NCI-H748 (cell line): ENCODE measurements at regions not wholly inside any gene's neighbourhood (a gene's known extent, or its start where the extent isn't known, plus 50 kb on each side); places are given as distances from the start of the nearest gene placed in this dataset.
"Not testable (repeated sequence)": the region's sequence is repeated elsewhere in the genome, so short reads cannot be mapped to it uniquely, and the experiment has no call there.

Experiments
- DNase-seq: peaks from one replicate; lab custom pipeline; 2025; ENCODE audit not compliant: unreplicated experiment; lab: John Stamatoyannopoulos, UW

DNA sequence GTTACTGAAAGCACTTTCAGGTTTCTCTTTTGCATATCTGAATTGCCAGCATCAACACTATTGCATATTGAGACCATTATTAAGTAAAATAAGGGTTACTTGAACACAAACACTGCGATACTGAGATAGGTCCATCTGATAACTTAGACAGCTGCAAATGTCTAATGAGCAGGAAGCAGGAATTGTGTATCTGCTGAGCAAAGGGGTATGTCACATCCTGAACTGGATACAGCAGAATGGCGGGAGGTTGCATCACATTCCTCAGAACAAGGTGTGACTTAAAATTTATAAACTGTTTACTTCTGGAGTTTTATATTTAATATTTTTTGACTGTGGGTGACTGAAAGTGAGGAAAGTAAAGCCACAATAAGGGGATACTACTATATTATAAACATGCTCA, 142.4 kb downstream of the POTEH start:
- not testable (repeated sequence) for DNase-seq

DNA sequence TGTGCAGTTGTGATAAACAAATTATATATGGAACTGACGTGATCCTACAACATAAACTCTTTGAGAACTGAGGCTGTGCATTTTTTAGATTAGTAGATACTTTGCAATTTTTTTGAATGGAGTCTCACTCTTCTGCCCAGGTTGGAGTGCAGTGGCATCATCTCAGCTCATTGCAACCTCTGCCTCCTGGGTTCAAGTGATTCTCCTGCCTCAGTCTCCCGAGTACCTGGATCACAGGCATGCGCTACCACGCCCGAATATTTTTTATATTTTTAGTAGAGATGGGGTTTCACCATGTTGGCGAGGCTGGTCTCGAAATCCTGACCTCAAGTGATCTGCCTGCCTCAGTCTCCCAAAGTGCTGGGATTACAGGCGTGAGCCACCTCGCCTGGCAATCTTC, 145.9 kb downstream of the POTEH start:
- not testable (repeated sequence) for DNase-seq

DNA sequence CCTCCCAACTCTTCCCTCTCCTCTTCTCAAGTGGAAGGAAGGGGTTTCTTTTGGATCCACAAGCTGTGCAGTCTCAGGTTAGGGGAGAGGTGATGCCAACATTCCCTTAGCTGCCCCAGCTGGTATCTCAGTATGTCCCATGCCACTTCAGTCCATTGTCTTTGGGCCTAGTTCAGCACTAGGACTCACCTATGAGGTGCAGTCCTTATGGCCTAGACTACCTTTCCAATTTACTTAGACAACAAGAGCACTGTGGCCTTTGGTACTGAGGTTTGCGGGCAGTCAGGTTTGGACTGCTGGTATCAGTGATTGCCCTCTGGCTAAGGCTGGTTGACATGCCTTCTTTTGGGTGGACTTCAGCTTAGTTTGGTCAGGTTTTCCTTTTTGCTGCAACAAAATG, 159.9 kb downstream of the POTEH start:
- DNase-seq, result not testable (repeated sequence)

DNA sequence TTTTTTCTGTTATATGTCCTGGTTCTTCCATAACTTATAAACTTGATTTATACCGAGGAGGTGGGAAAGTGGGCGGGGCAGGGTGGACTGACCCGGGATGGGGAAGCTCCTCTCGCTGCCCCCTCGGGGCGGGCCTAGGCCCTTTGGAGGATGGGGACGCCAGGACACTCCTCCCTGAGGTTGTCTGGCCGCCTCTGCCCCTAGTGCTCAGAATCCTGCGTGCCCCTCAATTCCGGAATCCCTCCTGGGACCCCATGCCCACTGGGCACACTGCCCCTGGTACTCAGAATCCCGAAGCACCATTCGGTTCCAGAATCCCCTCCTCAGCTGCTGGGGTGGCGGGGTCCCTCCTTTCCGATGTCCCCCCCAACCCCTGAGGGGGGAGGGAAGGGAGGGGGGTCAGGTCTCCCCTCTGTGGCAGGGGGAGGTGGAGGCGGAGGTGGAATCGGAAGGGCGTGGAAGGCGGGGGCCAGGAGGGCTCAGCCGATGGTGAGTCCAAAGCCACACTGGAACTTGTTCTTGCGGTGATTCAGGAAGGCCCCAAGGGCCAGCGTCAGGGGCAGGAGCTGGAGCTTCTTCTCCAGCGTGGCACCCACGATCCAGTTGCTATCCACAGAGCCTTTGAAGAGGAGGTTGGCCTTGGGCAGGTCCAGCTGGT, 164.0 kb downstream of the POTEH start:
- not testable (repeated sequence) for DNase-seq

DNA sequence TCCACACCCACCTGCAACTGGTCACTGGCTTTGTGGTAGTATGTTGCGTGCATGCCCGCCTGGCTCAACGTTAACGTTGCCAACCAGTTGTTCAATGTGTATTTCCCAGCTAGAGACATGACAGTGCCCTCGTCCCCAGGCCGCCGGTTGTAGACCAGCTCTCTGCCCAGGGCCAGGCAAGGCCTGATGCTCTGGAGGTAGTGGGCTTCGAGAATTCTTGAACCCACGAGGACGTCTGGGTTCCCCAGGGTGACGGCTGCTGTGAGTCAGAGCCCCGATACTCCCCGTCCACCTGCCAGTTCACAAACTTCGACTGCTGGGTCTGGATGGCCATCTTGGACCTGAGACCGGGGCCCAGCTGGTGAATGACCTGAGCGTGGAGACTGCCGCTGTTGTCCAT, 164.6 kb downstream of the POTEH start:
- not testable (repeated sequence) for DNase-seq

DNA sequence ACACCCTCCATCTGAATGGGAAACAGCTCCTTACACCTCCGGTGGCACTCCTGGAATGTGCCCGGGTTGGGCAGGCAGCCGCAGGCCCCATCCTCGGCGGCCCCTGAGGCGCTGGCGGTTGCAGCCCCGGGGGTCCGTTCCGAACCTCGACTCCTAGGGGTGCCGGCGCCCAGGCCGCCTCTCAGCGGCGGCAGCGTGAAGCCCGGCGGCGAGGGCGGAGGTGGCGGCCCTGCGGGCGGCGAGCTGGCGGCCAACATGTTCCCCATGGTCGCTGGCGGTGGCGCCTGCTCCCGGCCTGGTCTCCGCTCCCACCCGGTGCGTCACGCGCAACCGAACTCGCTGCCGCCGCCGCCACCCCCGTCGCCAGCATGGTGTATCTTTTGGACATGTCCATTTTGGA, 165.2 kb downstream of the POTEH start:
- not testable (repeated sequence) for DNase-seq

DNA sequence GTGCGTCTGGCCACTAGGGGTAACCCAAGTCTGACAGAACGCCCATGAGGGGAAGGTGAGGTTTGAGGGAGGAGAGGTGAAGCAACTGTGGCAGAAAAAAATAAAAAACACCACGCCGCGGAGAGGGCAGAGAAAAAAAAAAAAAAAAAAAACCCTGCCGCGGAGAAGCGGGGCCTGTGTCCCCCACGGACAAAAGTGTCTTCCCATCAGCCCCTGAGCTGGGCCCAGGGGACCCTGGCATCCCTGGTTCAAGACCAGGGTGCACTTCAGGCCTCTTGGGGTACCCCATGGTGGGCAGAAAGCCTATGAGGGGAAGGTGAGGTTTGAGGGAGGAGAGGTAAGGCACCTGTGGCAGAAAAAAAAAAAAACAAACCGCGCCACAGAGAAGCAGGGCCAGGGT, 191.1 kb downstream of the POTEH start:
- not testable (repeated sequence) for DNase-seq

DNA sequence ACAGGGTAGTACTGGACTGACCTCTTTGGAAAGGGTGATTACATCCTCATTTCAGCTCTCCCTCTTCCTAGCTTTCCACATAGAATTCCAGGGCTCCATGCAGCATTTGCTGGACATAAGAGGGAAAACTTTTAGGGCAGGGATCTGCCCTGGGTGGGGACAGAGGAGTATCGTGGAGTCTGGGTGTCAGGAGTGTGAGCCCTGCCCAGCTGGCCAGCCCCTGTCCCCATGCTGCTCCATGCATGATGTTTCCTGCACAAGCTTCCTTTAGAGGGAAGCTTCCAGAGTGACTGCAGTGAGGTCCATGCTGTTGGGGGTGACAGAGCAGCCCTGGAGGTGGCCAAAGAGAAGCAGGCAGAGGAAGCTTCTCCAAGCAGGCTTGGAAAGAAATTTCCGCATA, 214.5 kb downstream of the POTEH start:
- not testable (repeated sequence) for DNase-seq

DNA sequence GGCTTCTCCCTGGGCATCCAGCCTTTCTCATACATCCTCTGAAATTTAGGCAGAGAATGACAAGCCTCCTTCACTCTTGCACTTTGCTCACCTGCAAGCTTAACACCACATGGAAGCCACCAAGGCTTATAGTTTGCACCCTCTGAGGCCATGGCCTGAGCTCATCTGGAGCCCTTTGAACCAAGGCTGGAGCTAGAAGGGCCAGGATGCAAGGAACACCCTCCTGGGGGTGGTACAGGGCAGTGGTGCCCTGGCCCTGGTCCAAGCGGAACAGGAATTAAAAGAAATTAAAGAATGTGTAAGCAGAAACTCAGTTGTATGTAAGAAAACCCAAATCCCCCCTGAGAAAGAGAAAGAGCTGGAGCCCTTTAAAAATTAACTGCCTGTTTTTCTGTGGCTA, 221.9 kb downstream of the POTEH start:
- DNase-seq, result not testable (repeated sequence)

DNA sequence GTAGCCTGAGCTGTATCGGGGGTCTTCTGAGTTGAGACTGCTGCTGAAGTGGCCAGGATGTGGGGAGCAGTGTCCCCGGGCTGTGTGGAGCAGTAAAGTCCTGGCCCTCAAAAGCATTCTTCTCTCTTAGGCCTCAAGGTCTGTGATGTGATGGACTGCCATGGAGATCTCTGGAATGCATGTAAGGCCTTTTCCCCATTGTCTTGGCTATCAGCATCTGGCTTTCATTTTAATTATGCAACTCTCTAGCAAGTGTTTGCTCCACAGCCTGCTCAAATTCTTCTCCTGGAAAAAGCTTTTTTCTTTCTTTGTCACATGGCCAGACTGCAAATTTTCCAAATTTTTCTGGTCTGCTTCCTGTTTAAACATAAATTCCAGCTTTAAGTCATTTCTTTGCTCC, 229.3 kb downstream of the POTEH start:
- DNase-seq, result not testable (repeated sequence)

DNA sequence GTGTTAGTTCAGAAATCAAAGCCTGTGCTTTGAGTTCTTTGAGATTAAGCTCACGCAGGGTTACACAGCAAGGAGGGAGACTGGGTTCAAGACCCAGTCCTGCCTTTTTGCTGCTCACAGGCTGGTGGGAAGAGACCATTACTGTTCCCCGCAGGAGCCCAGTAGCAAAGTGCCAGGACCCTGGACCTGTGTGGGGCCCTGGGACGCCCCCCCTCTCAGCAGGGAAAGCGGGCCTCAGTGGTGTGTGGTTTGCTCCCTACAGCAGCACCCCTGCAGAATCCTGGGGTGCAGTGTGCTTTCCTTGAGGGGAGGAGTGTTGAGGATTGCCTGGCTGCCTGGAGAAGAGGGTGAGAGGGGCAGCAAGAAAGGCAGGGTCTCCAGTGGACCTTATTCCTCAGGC, 231.1 kb downstream of the POTEH start:
- DNase-seq, result not testable (repeated sequence)

DNA sequence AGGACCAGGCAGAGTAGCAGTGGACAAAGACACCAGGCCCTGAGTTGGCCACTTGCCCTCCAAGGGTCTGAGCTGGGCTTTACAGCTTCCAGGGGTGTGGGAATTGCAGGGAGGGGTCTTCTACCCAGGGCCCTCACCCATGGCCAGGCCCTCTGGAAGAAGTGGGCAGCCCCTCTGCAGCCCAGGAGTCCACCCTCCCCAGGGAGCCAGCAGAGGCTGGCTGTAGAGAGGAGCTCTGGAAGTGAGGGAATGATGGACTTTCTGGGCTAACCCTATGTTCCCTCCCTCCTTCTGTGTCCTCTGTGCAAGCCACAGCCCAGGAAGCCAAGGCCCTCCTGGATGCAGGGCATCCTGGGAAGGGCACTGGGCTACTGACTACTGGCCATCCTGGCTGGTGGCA, 232.3 kb downstream of the POTEH start:
- DNase-seq, result not testable (repeated sequence)

DNA sequence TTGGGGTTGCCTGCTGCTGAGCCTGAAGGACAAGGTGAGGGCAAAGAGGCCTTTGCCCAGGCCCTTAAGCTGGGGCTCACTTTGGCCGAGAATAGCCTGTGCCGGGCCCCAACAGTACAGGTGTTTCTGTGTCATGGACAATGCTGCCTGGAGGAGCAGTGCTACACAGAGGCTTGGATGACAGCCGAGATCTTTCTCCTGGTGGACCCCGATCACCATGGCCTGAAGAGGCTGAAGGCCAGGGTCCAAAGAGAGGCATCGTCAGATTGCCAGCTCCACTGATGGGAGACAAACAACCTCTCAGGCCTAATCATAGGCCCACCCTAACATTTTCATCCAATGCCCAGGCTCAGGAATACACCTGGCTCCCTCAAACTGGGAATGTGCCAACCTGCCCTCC, 232.8 kb downstream of the POTEH start:
- not testable (repeated sequence) for DNase-seq

DNA sequence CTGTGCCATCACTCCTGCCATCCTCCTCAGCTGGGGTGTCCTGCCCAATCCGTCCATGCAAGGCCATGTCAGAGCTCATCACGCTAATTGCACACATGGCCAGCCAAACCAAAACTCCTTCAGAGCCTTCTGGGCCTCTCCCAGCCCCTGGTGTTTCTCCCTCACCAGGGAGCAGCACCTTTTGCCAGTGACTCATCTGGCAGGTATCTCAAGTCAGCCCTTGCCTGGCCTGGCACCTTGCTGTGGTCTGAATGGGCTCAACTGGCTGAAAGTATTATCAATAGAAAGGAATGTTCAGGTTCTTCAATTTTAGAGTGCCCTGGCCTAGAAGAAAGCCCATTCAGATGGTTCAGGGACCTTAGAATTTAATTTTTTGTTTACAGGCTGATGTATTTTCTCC, 235.0 kb downstream of the POTEH start:
- DNase-seq, result not testable (repeated sequence)

DNA sequence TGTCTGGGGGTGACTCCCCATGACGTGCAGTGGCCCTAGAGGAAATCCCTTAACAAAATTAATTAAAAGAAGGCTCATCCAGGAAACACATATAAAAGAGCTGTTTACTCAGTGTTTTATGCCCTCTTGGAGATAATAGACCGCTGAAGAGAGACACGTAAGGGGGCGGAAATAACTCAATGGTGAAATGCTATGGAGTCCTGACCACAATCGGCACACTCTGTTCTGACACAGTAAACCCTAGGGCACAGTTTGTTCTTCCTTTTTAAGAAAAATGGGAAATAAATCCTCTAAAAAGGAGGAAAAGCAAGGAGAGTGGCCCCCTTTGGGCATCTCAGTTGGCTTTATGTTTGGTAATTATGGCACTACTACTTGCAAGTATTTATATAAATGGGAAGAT, 237.3 kb downstream of the POTEH start:
- not testable (repeated sequence) for DNase-seq
